Stimulated activated CD8-positive, alpha-beta memory T cell treated with anti-CD3 and anti-CD28 coated beads, Interleukin-12 subunit alpha, Interleukin-12 subunit beta, amount 100 ng/mL, for 1 hour (primary cell): ENCODE measurements at regions not wholly inside any gene's neighbourhood (a gene's known extent, or its start where the extent isn't known, plus 50 kb on each side); places are given as distances from the start of the nearest gene placed in this dataset.
"Not testable (repeated sequence)": the region's sequence is repeated elsewhere in the genome, so short reads cannot be mapped to it uniquely, and the experiment has no call there.

Experiments
- DNase-seq: peaks from one replicate; pipeline ENCODE4 v3.0.0-alpha.2; 2020; ENCODE audit warnings: low read depth

- DNase-seq = no peak
Measured at GRCh38 chr1:29629814-29630516, 393.6 kb downstream of the PTPRU start.

- no peak for DNase-seq
Measured at GRCh38 chr1:29629401-29629800, 393.1 kb downstream of the PTPRU start.

- DNase-seq = no peak
Measured at GRCh38 chr1:29628190-29628589, 391.9 kb downstream of the PTPRU start.

GRCh38 chr1:29626726-29627125 is 390.4 kb downstream of the PTPRU start:
- no peak for DNase-seq

GRCh38 chr1:29626066-29626465 is 389.7 kb downstream of the PTPRU start:
- no peak for DNase-seq

GRCh38 chr1:29625084-29625420 is 388.7 kb downstream of the PTPRU start:
- DNase-seq = no peak

- no peak for DNase-seq
Measured at GRCh38 chr1:29624320-29625083, 388.2 kb downstream of the PTPRU start.

- DNase-seq = no peak
Measured at GRCh38 chr1:29623501-29623900, 387.2 kb downstream of the PTPRU start.

GRCh38 chr1:29621826-29622435 is 385.6 kb downstream of the PTPRU start:
- DNase-seq = no peak

GRCh38 chr1:29620631-29621030 is 384.3 kb downstream of the PTPRU start:
- no peak for DNase-seq

- DNase-seq = no peak
Measured at GRCh38 chr1:29607236-29607635, 370.9 kb downstream of the PTPRU start.

- DNase-seq = not testable (repeated sequence)
Measured at GRCh38 chr1:29604796-29605195, 368.5 kb downstream of the PTPRU start.

GRCh38 chr1:29603622-29604021 is 367.3 kb downstream of the PTPRU start:
- no peak for DNase-seq

- no peak for DNase-seq
Measured at GRCh38 chr1:29602203-29602602, 365.9 kb downstream of the PTPRU start.

GRCh38 chr1:29601021-29601420 is 364.7 kb downstream of the PTPRU start:
- no peak for DNase-seq

GRCh38 chr1:29599826-29600225 is 363.5 kb downstream of the PTPRU start:
- no peak for DNase-seq

GRCh38 chr1:29599071-29599470 is 362.7 kb downstream of the PTPRU start:
- no peak for DNase-seq

GRCh38 chr1:29597861-29598260 is 361.5 kb downstream of the PTPRU start:
- no peak for DNase-seq

- no peak for DNase-seq
Measured at GRCh38 chr1:29593601-29594382, 357.5 kb downstream of the PTPRU start.

GRCh38 chr1:29592731-29593130 is 356.4 kb downstream of the PTPRU start:
- DNase-seq = no peak

GRCh38 chr1:29592261-29592615 is 355.9 kb downstream of the PTPRU start:
- no peak for DNase-seq

GRCh38 chr1:29591601-29592260 is 355.4 kb downstream of the PTPRU start:
- no peak for DNase-seq
